ENCODE measurements at regions not wholly inside any gene's neighbourhood (a gene's known extent, or its start where the extent isn't known, plus 50 kb on each side); places are given as distances from the start of the nearest gene placed in this dataset.

DNA sequence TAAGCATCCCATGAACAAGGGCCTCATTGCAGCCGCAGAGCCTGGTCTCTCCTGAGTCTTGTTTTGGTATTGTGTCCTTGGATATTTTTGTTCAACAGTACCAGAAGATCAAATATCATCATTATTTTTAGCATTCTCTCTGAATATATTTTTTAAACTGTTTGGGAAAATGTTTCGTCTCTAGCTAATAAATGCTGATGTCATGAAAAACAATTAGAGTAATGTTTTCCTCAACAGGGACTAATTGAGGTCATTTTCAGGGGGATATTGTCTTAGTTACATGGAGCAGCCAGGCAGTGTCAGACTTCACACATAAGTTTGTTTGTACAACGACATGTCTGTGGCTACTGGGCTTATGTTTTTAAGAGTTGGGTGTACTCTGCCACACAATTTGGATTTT, 805.3 kb upstream of the SOX9 start:
- no peak for DNase-seq

DNA sequence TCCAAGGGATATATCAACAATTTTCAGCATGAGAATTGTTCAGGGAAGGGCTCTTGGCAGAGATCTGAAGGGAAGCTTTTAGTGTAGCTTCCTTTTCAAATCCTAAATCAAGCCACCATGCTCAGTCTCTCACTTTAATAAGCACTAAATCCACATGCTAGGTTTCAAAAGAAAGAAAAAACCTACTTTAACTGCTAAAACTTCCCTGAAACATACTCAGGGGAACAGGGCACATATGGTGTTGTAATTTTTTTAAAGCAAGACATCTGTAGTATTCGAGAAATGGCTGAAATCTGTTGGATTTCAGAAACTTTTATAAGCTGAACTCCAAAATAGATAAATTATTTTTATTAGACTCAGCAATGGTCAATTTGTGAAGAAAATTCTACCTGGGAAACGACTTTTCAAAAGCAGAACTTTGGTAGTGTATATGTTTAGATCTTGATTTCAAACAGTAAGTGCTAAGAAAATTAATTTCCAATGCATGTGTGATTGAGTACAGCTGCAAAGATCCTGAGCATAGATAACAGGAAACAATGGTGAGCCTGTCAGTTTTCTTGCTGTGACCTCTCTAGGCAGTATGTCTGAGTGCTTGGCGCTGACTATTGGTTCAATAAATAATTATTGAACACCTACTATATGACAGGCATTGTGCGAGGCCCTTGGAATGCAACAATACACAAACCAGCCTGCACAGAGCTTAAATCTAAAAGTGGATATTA, 804.5 kb upstream of the SOX9 start:
- DNase-seq = peak; percentile 86

DNA sequence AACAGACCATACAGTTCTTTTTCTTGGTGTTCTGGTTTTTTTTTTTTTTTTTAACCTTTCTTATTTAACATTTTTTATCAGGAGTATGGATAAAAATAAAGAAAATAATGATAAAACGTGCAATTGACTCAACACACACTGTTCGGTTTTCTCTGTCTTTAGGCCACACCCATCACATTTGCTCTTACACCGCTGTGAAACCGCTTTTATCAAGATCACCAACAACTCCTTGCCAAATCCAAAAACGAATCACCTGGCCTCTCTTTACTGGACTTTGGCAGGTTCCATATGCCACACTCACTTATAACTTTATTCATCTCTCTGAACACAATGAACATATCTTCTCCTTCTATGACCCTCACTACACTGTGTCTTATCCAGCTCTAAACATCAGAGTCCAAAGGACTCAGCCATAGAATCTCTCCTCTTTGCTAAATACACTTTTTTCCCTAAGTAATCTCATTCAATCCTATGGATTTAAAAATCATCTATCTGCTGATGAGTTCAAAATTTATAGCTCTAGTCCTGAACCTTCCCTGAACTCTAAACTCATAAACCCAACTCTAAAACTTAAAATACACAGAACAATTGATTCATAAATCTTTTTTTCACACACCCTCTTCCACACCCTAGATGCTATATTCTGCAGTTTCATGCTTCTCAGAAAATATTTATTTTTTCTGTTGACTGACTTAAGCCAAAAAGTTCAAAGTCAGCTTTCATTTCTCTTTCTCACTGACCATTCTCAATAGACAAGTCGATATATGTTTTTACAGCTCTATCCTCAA, 800.6 kb upstream of the SOX9 start:
- no peak for DNase-seq

DNA sequence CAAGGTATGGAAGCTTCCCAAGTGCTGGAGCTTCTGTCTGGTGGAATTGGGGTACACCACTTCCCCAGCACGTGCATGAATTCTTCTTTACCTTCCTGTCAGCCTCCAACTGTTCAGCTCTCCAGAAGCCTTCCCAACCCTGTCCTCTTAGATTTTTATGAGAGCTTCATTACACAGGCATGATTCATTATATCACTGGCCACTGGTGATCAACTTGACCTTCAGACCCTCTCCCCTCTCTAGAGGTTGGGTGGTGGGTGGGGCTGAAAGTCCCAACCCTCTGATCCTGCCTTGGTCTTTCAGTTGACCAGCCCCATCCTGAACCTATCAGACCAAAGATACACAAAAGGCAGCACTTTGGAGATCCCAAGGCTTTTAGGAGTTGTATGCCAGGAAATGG, 795.7 kb upstream of the SOX9 start:
- DNase-seq = no peak

DNA sequence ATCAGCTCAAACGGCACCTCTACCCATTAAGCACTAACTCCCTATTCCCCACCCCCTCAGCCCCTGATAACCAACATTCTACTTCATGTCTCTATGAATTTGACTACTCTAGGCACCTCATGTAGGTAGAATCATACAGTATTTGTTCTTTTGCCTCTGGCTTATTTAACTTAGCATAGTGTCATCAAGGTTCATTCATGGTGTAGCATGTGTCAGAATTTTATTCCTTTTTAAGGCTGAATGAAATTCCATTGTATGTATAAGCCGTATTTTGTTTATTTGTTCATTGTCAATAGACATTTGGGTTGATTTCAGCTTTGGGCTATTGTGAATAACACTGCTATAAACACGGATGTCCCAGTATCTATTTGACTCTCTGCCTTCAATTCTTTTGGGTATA, 794.9 kb upstream of the SOX9 start:
- no peak for DNase-seq

DNA sequence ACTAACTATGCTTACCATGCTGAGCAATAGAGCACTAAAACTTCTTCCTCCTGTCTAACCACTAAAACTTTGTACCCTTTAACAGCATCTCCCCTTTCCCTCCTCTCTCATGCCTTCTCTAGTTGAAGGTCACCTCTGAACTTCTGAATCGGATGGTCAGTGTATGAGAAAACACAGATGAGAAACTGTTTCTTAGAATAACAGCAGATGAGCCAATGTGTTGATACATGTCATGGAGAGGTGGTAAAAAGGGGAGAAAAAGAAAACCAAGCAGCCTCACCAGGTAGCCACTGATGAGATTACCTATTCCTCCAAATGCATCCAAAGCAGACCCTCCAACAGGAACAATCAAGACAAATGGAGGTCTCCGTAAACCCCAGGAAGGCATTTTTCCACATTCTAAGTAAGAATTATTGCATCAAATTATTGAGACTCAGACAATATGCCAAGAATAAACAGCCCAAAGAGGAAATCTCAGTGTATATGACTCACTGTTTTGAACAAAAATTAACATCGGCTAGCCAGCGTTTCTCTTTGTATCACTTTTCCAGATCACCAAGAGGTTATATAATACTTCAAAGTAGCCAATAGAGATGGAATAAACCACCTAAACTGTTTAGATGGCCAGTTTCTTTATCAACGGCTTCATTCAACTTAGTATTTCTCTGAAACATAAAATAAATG, 793.3 kb upstream of the SOX9 start:
- no peak for DNase-seq

DNA sequence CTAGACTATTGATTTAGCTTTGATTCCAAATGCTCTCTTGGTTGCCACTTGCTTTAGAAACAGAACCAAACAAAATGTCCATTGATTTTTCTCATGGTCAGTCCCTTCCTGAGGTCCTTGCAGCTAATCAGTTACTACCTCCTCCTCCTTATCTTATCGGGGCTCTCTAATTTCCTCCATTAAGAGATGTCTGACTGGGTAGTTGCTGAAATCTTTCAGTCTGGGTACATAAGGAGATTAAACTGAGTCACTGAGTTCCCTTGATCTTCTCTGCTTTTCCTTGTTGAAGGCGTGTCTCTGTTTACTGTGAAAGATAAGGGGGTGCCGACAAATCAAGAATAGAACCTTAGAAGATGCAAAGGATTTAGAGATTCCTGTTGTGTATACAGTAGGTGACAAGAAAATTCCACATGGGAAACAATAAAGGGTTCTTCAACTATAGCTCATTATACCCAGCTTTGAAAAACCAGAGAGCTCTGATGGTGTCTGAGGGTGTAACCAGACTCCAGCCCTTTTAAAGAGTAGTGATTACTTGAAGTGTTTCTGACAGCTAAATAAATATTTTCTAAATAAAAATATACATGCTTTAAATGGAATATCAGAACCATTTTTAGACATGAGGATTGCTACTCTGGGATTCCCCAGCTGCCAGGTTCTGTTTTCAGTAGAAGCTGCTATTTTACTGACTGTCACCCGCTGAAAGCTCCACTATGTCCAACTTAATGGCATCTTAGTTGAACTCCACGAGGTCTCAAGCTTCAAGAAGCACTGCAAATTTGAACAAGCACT, 791.3 kb upstream of the SOX9 start:
- no peak for DNase-seq

DNA sequence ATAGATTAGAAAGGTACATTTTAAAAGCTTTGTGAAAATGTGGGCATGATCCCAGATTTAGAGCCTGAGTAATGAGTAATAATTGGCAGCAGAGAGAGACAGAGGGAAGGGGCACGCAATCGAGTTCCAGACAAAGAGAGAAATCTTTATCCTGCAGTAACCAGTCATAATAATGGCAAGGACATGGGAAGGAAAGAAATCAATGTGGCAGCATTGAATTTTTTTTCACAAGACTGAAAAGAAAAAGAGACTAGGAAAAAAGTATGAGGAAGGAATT, 790.8 kb upstream of the SOX9 start:
- no peak for DNase-seq

DNA sequence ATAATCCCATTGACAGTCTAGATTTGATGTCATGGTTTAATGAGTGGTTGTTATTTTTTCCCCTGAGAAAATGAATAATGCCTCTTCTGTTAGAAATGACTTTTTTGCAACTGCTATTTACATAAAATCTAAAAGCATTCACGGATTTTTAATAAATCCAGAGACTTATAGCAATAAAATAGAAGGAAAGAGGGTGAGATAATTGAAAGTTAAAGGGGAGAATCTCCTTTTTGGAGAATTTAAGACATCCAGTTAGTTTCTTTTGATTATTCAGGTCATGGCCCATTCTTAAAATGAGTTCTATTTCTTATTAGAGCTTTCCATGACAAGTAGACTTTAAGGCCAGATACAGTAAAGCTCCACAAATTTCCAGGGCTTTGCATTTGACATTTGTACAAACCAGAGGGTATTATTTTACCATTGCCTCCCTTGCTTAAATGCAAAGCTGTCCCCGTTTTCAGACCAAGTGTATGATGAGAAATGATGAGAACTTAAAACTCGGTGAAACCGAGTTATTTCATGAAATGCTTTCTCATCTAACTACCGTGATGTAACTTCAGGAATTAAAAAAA, 789.0 kb upstream of the SOX9 start:
- DNase-seq = no peak

DNA sequence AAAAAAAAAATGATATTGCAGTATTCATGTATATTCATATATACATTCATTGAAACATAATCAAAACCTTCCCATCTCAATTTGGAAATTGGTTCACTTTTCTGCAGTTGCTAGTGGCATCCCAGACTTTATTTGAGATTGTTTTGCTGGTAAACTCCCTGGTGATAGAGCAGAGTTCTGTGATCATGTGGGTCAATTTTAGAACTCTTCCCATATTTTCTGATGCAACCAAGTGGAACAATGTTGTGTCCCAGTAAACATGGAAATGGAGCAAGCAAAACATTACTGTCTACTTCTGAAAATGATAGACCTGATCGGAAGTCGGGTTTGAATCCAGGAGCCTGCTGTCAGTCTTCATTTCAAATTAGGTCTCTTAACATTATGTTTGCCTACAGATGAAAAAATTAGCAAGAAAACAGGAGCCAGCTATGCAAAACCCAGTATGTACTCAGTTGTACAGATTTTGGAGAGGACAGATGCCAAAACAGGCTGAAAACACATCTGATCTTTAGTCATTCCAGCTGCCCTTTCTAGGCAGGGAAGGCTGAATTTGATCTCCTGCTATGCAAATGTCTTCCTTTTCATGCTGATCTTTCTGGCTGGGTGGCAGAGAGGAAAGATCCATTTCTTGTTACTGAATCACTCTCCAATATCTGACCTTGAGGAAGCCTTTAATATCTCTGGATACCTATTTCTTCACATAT, 786.6 kb upstream of the SOX9 start:
- DNase-seq = peak; percentile 80

DNA sequence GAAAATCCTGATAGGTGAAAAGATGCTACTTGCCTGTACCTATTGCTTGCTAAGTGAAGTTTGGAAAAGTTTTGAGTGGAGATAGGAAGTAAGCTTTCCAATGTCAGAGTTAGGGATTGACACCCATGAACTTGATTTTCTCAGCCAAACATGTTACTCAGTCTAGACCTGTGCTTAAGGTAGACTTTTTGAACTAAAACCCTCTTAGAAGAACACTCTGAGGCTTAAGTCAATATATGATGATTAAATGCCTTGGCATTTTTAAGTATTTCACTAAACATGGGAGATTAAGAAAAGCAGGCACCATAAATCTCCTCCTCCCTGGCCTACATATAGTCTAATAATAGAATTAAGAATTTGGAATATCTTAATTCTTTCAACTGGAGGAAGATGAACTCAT, 785.6 kb upstream of the SOX9 start:
- no peak for DNase-seq

DNA sequence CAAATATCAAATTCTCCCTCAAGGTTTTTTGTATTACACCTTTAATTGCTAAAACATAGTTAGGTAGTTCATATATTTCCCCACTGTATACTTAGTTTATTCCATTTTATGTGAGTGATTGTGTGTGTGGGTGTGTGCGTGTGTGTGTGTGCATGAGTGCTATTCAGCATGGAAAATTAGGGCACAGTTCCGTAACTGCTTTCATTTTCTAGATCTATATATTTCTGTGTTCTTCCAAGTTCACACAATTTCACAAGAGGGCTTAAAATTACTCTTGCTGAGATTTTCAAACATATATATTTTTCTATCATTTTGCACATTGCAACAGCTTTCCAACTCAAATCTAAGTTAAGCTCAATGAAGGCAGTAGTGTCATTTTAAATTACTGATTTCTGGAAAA, 782.9 kb upstream of the SOX9 start:
- DNase-seq = no peak

DNA sequence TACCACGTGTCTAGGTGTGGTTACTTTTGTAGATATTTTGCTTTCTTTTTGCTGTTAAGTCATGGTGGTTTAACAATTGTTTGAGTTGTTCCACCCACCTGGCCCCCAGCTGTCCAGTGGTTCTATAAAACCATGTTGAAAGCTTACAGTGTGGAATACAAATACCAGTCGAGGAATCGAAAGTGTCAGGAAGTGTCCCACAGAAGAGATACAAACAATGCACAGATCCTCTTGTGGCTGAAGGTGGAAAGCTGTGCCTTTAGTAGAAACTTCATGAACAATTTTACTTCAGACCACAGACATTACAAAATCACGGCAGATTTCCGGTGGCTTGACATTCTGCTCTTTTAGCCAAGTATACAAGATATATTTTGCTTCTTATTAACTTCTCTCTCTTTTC, 782.4 kb upstream of the SOX9 start:
- no peak for DNase-seq

DNA sequence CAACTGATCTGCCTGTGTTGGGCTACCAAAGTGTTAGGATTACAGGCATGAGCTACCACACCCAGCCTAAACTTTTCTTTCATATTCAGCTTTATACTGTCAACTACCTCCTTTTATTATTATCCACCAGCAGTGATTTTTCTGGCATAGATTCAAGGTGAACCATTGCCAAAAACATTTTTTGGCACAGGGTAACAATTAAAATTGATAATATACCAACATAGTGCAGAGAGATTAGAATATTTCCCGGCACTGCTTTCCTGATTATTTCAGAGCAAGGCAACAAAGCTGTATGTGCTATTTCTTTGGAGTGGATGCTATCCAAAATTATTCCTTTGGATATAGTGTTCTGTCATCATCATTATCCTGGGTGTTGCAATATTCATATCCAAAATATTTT, 781.6 kb upstream of the SOX9 start:
- DNase-seq = no peak

DNA sequence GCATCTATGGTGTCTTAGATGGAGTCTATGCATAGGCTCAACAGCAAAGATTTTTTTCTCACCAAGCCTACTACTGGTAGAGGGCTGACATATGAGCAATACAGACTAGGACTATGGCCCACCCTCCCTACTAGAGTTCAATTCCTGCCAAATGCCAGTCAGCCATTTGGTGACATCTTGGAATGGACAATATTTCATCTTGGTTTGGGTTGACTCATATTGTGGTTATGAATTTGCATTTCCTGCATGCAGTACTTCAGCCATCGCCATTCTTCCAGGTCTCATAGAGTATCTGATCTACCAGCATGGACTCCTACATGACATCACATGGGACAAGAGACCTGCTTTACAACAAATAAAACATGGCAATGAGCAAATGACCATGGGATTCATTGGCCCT, 778.1 kb upstream of the SOX9 start:
- no peak for DNase-seq

DNA sequence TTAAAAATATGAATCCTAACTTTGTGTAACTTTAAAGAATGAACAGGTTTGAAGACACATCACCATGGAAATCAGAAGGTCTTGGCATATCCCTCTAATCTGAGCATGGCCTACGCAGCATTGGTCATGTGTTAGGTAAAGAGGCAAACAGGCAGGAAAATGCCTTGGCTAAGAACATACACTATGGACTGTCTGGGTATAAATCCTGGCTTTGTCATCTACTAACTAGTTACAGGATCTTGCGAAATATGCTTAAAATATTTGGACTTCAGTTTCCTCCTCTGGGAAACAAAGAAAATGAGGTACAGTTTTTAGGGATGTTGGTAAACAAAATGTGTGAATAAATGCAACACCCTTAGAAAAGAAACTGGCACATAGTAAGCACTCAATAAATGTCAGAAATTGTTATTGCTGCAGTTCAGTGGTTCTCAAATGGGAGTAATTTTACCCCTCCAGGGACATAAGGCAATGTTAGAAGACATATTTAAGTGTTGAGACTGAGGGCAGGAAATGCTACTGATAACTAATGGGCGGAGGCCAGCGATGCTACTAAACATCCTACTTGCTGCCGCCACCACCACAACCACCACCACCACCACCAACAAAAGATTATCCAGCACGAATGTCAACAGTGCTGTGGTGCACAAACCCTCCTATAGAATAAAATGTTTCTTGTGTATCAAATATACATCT, 770.8 kb upstream of the SOX9 start:
- no peak for DNase-seq

DNA sequence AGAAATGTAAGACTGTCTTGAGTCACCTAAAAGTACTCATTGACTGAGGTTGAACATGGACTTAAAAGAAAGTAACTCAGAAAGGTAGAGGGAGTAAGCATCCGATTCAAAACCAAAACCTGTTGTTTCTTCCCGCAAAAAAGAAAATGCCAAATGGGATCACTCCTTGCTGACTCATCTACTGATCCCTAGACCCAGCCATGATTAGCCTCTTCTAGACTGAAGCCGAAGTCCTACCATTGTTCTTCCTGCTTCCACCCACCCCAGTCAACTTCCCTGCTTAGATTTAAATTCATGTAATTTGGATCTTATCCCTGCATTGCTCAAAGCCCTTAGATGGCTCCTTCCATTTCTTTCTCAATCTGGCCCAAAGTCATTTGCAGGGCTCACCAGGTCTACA, 760.5 kb upstream of the SOX9 start:
- no peak for DNase-seq

DNA sequence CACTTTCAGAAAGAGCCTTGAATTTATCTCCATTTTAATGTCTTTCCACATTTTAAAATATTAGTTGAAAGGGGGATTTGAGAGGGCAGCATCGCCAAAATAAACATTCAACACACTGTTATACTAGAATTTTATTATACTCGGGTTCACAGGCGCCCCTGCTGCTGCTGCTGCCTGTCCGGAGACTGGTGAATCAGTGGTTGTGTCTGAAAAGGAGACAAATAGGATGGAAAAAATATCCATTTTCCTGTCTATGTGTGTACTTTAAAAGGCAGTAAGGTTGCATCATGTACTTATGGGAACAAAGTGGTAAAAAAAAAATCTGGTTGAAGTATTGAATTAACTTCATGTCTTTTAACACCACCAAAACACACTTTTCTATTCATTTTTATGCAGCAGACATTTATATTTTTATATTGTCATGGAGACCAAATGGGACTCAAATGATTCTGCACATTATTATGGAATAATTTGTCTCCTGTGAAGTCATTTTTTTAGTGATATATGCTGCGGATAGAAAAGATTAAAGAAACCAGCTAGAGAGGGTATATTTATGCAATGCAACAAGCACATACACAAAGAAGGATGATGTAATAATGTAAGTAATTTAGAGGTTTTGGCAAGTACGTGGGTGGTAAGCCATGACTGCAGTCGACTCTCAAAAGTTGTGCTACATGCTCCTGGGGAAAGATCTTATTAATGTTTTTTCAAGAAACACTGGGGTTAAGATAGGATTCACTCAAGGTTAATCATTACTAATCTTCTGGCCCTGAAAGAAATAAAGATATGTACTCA, 759.0 kb upstream of the SOX9 start:
- DNase-seq = no peak

DNA sequence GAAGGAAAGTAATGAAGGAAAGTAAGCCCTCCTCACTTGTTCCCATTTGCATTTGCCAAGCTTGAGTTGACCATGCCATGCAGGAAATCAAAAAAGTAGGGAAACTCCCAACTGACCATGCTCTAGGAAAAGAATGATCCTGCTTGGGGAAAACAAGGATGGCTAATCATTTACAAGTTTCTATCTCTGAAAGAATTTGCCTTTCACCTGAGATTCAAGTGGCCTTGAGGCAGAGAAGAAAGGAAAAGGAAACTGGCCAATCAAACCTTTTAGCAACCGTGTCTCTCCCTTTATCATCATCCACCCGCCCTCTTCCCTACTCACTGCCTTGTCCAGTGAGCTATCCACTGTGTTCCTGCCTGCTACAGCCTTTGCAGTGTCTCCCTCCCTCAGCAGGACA, 757.2 kb upstream of the SOX9 start:
- no peak for DNase-seq

DNA sequence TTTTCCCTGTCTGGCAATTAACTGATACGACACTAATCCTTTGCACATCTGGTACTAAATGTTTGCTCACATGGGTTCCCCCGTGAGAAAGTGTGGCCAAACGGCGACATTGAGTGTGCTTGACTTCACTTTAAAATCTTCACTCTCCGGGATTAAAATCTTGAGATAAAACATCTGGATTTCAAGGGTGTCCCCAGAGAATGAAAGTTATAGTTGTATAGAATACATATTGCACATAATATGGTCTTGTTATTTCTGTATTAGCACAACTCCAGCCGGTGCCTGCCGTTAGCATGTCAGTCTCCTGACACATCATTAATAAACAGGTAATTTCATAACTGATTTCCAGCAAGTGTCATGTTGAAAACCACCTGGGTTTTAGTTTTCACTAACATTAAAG, 749.0 kb upstream of the SOX9 start:
- peak; percentile 10 for DNase-seq

DNA sequence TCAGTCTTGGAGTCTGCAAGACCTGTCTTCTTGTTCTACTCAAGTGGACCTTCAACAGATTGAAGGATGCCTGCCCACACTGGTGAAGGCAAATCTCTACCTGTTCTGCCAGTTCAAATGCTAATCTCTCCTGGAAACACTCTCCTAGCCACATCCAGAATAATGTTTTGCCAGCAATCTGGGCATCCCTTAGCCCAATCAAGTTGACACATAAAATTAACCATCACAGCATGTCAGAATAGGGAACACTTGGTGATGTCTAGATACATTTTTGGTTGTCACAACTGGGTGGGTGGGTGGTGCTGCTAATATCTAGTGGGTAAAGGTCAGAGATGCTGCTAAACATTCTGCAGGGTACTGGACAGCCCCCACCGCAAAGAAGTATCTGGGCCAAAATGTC, 744.9 kb upstream of the SOX9 start:
- DNase-seq = no peak
